ENCODE measurements at regions not wholly inside any gene's neighbourhood (a gene's known extent, or its start where the extent isn't known, plus 50 kb on each side); places are given as distances from the start of the nearest gene placed in this dataset.

GRCh38 chr16:79902351-79902750, 301.8 kb upstream of the MAF start:
- TF ChIP-seq CTCF (IDR thresholded peaks at IDR 0.05) (no peak), POLR2A (IDR thresholded peaks at IDR 0.05) (no peak), EP300 (IDR thresholded peaks at IDR 0.05) (no peak)
